Peyer's patch (tissue), 4 donors: ENCODE measurements at regions not wholly inside any gene's neighbourhood (a gene's known extent, or its start where the extent isn't known, plus 50 kb on each side); places are given as distances from the start of the nearest gene placed in this dataset.

ENCODE experiments used
- CTCF ChIP-seq, 6 experiments: fragments of 450-650 bp in 4 of 6; fragments of 200-600 bp in 2 of 6; sonication (generic) in 1 of 6; IDR thresholded peaks; one replicate each; pipeline ENCODE4 v1.5.1; 2017 to 2019; ENCODE audit warnings: antibody characterized with exemption in 6 of 6, mild to moderate bottlenecking in 3 of 6, moderate library complexity in 1 of 6
- POLR2A ChIP-seq, 2 donors: fragments of 450-650 bp; IDR thresholded peaks; one replicate each; pipeline ENCODE4 v1.5.1; 2017; ENCODE audit warnings: antibody characterized with exemption in 2 of 2, mild to moderate bottlenecking in 2 of 2, moderate library complexity in 2 of 2

- TF ChIP-seq CTCF (IDR thresholded peaks at IDR 0.05) (peak in 4 of 6 experiments; percentile 39 to 67 (median 50)), POLR2A (IDR thresholded peaks at IDR 0.05) (no peak)
Observed at GRCh38 chr6:156662025-156662445, 115.1 kb upstream of the ARID1B start.
